WI38 (cell line): ENCODE measurements at regions not wholly inside any gene's neighbourhood (a gene's known extent, or its start where the extent isn't known, plus 50 kb on each side); places are given as distances from the start of the nearest gene placed in this dataset.

Experiments used
- H3K4me3 ChIP-seq: 2 replicates; pipeline ENCODE4 v1.5.1; 2011; ENCODE audit warnings: low read depth, mild to moderate bottlenecking, control low read depth, low read length
- TF ChIP-seq, protein P1 (sequence below): IDR thresholded peaks from 2 replicates; pipeline ENCODE4 v1.5.1; 2012; ENCODE audit warnings: low read depth, mild to moderate bottlenecking, control low read depth, low read length

DNA sequence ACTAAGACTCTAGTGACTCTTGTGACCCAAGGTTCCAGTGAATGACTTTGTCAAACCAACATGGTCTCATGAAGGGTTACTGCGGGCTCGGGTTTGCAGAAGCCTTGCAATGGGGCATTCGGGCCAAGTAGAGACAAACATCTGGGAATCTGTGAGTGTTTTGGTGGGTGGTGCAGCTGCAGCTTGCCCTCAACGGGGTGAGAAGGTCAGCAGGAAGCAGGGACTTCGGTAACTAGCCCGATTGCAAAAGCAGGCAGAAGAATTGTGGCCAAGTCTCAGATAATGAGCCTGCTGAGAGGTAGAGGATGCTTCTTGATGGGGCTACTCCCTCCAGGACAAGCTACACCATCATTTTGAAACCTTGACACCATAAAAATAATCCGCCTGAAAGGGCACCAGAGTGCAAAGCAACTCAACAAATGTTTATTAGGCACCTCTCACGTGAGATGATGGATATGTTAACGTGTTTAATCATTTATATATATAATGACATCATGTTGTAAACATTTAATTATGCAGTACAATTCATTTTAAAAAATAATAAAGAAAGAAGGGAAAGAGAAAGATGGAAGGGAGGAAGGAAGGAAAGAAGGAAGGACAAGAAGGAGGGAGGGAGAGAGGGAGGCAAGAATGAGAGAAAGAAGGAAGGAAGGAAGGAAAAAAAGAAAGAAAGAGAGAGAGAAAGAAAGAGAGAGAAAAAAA is 263.9 kb upstream of the IGF1R start:
- H3K4me3 ChIP-seq, result no peak overlapping the region
- TF ChIP-seq, protein P1, sequence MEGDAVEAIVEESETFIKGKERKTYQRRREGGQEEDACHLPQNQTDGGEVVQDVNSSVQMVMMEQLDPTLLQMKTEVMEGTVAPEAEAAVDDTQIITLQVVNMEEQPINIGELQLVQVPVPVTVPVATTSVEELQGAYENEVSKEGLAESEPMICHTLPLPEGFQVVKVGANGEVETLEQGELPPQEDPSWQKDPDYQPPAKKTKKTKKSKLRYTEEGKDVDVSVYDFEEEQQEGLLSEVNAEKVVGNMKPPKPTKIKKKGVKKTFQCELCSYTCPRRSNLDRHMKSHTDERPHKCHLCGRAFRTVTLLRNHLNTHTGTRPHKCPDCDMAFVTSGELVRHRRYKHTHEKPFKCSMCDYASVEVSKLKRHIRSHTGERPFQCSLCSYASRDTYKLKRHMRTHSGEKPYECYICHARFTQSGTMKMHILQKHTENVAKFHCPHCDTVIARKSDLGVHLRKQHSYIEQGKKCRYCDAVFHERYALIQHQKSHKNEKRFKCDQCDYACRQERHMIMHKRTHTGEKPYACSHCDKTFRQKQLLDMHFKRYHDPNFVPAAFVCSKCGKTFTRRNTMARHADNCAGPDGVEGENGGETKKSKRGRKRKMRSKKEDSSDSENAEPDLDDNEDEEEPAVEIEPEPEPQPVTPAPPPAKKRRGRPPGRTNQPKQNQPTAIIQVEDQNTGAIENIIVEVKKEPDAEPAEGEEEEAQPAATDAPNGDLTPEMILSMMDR, result no peak

- TF ChIP-seq, protein P1, result no peak
- no peak overlapping the region for H3K4me3 ChIP-seq
These were observed 262.5 kb upstream of the IGF1R start for GRCh38 chr15:98385752-98386381.

GRCh38 chr15:98386561-98386960 is 261.8 kb upstream of the IGF1R start:
- TF ChIP-seq, protein P1, result no peak
- H3K4me3 ChIP-seq, result no peak overlapping the region

GRCh38 chr15:98387866-98388265 is 260.5 kb upstream of the IGF1R start:
- TF ChIP-seq, protein P1, result no peak
- no peak overlapping the region for H3K4me3 ChIP-seq

DNA sequence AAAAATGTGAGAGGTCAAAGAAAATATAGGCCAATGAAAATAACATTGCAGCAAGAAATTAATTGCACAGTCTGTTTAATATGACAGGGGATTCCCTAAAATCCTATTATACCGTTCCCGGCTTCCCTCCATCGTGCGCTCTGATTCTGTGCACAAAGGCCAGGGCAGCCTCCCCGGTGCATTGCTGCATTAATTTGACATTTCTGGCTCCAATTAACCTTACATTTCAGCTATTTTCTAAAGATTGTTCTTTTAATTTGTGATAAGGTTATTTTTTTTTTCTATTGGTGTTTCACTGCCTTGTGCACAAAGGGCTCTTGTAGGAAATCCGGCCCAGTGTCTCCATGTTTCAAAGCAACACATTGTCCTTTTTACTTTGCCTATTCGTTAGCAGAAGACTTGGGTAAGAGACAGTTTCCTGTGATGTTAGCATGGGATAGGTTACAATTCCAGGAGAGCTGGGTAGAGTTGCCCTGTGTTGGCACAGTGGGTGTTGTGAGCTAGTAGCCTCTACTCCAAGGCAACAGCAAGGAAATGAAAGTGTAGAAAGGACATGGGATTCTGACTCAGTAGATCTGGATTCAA is 257.3 kb upstream of the IGF1R start:
- H3K4me3 ChIP-seq, result no peak overlapping the region
- TF ChIP-seq, protein P1, result no peak

GRCh38 chr15:98391568-98391967 is 256.8 kb upstream of the IGF1R start:
- TF ChIP-seq, protein P1, result no peak

DNA sequence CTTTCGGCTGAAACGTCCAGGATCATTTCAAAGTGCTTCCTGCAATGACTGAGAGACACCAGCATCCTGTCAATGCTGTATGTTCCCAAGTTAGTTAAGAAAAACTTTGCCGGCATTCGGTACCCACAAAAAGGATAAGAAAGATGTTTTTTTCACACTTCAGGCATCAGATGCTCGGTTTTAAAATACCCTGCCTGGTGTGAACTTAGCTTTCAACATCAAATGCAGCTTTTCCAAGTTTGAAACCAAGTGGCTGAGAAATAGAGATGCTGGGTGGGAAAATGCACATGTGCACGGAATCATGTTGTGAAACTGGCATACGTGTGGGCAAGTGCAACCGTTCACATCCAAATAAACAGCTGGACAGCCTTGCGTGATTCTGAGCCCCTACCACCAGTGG is 254.9 kb upstream of the IGF1R start:
- TF ChIP-seq, protein P1, result no peak

More at GRCh38 chr15:98391568-98391967, 256.8 kb upstream of the IGF1R start:
- no peak overlapping the region for H3K4me3 ChIP-seq

More for the DNA sequence above, 254.9 kb upstream of the IGF1R start:
- no peak overlapping the region for H3K4me3 ChIP-seq
